Tongue (tissue), 1 donor: ENCODE measurements at regions not wholly inside any gene's neighbourhood (a gene's known extent, or its start where the extent isn't known, plus 50 kb on each side); places are given as distances from the start of the nearest gene placed in this dataset.
A peak's percentile ranks its signal among the peaks of the same experiment; 100 is the strongest.
"Not testable (repeated sequence)": the region's sequence is repeated elsewhere in the genome, so short reads cannot be mapped to it uniquely, and the experiment has no call there.

ENCODE experiments used
- DNase-seq: peaks from one replicate; pipeline ENCODE4 v3.0.0-alpha.2; 2015

GRCh38 chr6:85283436-85283835 lies 166.4 kb upstream of the NT5E start:
- no peak for DNase-seq

GRCh38 chr6:85278466-85279035 lies 171.3 kb upstream of the NT5E start:
- DNase-seq, result no peak

- not testable (repeated sequence) for DNase-seq
These were observed 173.9 kb upstream of the NT5E start for GRCh38 chr6:85276026-85276425.

GRCh38 chr6:85275338-85275985 lies 174.4 kb upstream of the NT5E start:
- no peak for DNase-seq

- DNase-seq, result no peak
These were observed 176.0 kb upstream of the NT5E start for GRCh38 chr6:85273870-85274269.

GRCh38 chr6:85273046-85273445 lies 176.8 kb upstream of the NT5E start:
- no peak for DNase-seq

- no peak for DNase-seq
These were observed 177.3 kb upstream of the NT5E start for GRCh38 chr6:85272592-85272991.

GRCh38 chr6:85262621-85263020 lies 187.3 kb upstream of the NT5E start:
- DNase-seq, result no peak

GRCh38 chr6:85261271-85261670 lies 188.6 kb upstream of the NT5E start:
- peak; percentile 62 for DNase-seq

GRCh38 chr6:85255661-85256060 lies 194.2 kb upstream of the NT5E start:
- no peak for DNase-seq

GRCh38 chr6:85252552-85252951 lies 197.3 kb upstream of the NT5E start:
- no peak for DNase-seq

- no peak for DNase-seq
These were observed 197.8 kb upstream of the NT5E start for GRCh38 chr6:85252085-85252484.

GRCh38 chr6:85251300-85251699 lies 198.6 kb upstream of the NT5E start:
- no peak for DNase-seq

GRCh38 chr6:85250586-85251220 lies 199.2 kb upstream of the NT5E start:
- peak; percentile 82 for DNase-seq

GRCh38 chr6:85245004-85245403 lies 204.9 kb upstream of the NT5E start:
- no peak for DNase-seq

GRCh38 chr6:85241498-85242052 lies 208.3 kb upstream of the NT5E start:
- no peak for DNase-seq

GRCh38 chr6:85240787-85241385 lies 209.0 kb upstream of the NT5E start:
- no peak for DNase-seq

- DNase-seq, result no peak
These were observed 212.4 kb upstream of the NT5E start for GRCh38 chr6:85237478-85237877.

GRCh38 chr6:85236636-85237035 lies 213.2 kb upstream of the NT5E start:
- no peak for DNase-seq

- not testable (repeated sequence) for DNase-seq
These were observed 222.5 kb upstream of the NT5E start for GRCh38 chr6:85227345-85227744.

GRCh38 chr6:85212794-85213193 lies 237.1 kb upstream of the NT5E start:
- not testable (repeated sequence) for DNase-seq

GRCh38 chr6:85195243-85195642 lies 254.6 kb upstream of the NT5E start:
- no peak for DNase-seq

GRCh38 chr6:85193339-85193738 lies 256.5 kb upstream of the NT5E start:
- DNase-seq, result no peak
